ENCODE measurements at regions not wholly inside any gene's neighbourhood (a gene's known extent, or its start where the extent isn't known, plus 50 kb on each side); places are given as distances from the start of the nearest gene placed in this dataset.

- no peaks in the 10 kb centered on the region for H3K79me2 ChIP-seq
- H3K4me2 ChIP-seq = no peak overlapping the region
- TF ChIP-seq EZH2 (IDR thresholded peaks at IDR 0.05; ENCODE audit: borderline replicate concordance) = no peak
- no peak for TF ChIP-seq EZH2phosphoT487 (IDR thresholded peaks at IDR 0.05; ENCODE audit: low read depth, severe bottlenecking, unreplicated experiment)
- peak; percentile 82 for TF ChIP-seq CTCF (IDR thresholded peaks at IDR 0.05; ENCODE audit: poor library complexity)
- no peak overlapping the region for H3K27ac ChIP-seq
- no peaks in the 10 kb centered on the region for H4K20me1 ChIP-seq (ENCODE audit: insufficient read depth, poor library complexity, severe bottlenecking)
- WGBS (ENCODE audit: low lambda C conversion rate, missing lambda C conversion rate) = 41% methylated on average over 7 of the region's 7 CpGs
- H3K9me2 ChIP-seq (replicated peaks; ENCODE audit: insufficient read depth) = no peaks in the 10 kb centered on the region
- H3K4me3 ChIP-seq = no peak overlapping the region
- H2AFZ ChIP-seq = peak overlapping the region; percentile 8
- peaks cover 8% of the 10 kb centered on the region for H3K4me1 ChIP-seq (ENCODE audit: insufficient read depth)
- no peaks in the 10 kb centered on the region for H3K9me3 ChIP-seq (ENCODE audit: low read depth)
- no peaks in the 10 kb centered on the region for H3K36me3 ChIP-seq (replicated peaks; ENCODE audit: insufficient read depth, low read depth)
- DNase-seq (ENCODE audit: low spot score) = peak; percentile 90
- H3K27me3 ChIP-seq = no peaks in the 10 kb centered on the region
Observed at GRCh38 chr18:67104700-67105284, 411.7 kb downstream of the DSEL start.

DNA sequence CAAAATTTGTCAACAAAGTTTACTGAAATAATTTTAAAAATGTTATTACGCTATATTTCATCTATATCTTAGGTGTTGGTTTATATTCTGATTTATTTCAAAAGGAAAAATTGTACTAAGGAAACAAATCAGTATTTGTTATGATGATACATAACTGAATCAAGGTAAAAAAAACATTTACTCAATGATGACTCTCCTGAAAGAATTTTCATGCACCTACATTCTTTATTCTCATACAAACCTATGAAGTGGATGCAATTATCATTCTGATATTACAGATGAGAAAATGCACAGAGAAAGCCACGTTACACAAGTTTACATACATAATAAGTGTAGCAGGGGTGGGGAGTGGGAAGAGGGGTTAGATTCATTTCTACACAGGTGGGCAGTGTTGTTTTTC, 422.4 kb downstream of the DSEL start:
- no peak overlapping the region for H3K27ac ChIP-seq
- H3K9me2 ChIP-seq (replicated peaks; ENCODE audit: insufficient read depth) = no peaks in the 10 kb centered on the region
- H2AFZ ChIP-seq = no peak overlapping the region
- H3K36me3 ChIP-seq (replicated peaks; ENCODE audit: insufficient read depth, low read depth) = no peaks in the 10 kb centered on the region
- DNase-seq (ENCODE audit: low spot score) = no peak
- 83% methylated on average over 2 of the region's 2 CpGs for WGBS (ENCODE audit: low lambda C conversion rate, missing lambda C conversion rate)
- TF ChIP-seq CTCF (IDR thresholded peaks at IDR 0.05; ENCODE audit: poor library complexity) (no peak), EZH2phosphoT487 (IDR thresholded peaks at IDR 0.05; ENCODE audit: low read depth, severe bottlenecking, unreplicated experiment) (no peak), EZH2 (IDR thresholded peaks at IDR 0.05; ENCODE audit: borderline replicate concordance) (no peak)
- no peaks in the 10 kb centered on the region for H3K9me3 ChIP-seq (ENCODE audit: low read depth)
- no peaks in the 10 kb centered on the region for H3K27me3 ChIP-seq
- no peak overlapping the region for H3K4me3 ChIP-seq
- no peak overlapping the region for H3K4me2 ChIP-seq
- H3K4me1 ChIP-seq (ENCODE audit: insufficient read depth) = no peaks in the 10 kb centered on the region
- no peaks in the 10 kb centered on the region for H4K20me1 ChIP-seq (ENCODE audit: insufficient read depth, poor library complexity, severe bottlenecking)
- no peaks in the 10 kb centered on the region for H3K79me2 ChIP-seq

DNA sequence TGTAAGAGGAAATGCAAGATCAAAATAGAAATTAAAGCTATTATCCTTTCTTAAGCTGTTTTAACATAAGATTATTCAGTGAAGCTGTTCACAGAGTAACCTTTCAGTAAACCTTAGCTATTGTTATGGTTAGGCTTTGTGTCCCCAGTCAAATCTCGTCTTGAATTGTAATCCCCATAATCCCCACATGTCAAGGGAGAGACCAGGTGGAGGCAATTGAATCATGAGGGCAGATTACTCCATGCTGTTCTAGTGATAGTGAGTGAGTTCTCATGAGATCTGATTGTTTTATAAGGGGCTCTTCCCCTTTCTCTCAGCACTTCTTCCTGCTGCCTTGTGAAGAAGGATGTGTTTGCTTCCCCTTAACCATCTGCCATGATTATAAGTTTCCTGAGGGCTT, 424.4 kb downstream of the DSEL start:
- DNase-seq (ENCODE audit: low spot score) = no peak
- WGBS (ENCODE audit: low lambda C conversion rate, missing lambda C conversion rate) = 38% methylated on average over 1 of the region's 1 CpG
- Histone ChIP-seq H2AFZ (no peak overlapping the region), H3K9me3 (ENCODE audit: low read depth) (no peaks in the 10 kb centered on the region), H3K27me3 (no peaks in the 10 kb centered on the region), H3K9me2 (replicated peaks; ENCODE audit: insufficient read depth) (no peaks in the 10 kb centered on the region), H3K4me3 (no peak overlapping the region), H3K4me2 (no peak overlapping the region), H3K4me1 (ENCODE audit: insufficient read depth) (no peaks in the 10 kb centered on the region), H3K79me2 (no peaks in the 10 kb centered on the region), H3K27ac (no peak overlapping the region), H4K20me1 (ENCODE audit: insufficient read depth, poor library complexity, severe bottlenecking) (no peaks in the 10 kb centered on the region), H3K36me3 (replicated peaks; ENCODE audit: insufficient read depth, low read depth) (no peaks in the 10 kb centered on the region)
- TF ChIP-seq EZH2phosphoT487 (IDR thresholded peaks at IDR 0.05; ENCODE audit: low read depth, severe bottlenecking, unreplicated experiment) = no peak

- Histone ChIP-seq H3K27ac (no peak overlapping the region), H4K20me1 (ENCODE audit: insufficient read depth, poor library complexity, severe bottlenecking) (no peaks in the 10 kb centered on the region), H3K79me2 (no peaks in the 10 kb centered on the region), H3K27me3 (no peaks in the 10 kb centered on the region), H3K4me3 (no peak overlapping the region), H3K9me2 (replicated peaks; ENCODE audit: insufficient read depth) (no peaks in the 10 kb centered on the region), H3K4me2 (no peak overlapping the region), H3K36me3 (replicated peaks; ENCODE audit: insufficient read depth, low read depth) (no peaks in the 10 kb centered on the region), H2AFZ (no peak overlapping the region), H3K4me1 (ENCODE audit: insufficient read depth) (peaks cover 3% of the 10 kb centered on the region), H3K9me3 (ENCODE audit: low read depth) (no peaks in the 10 kb centered on the region)
- 96% methylated on average over 3 of the region's 3 CpGs for WGBS (ENCODE audit: low lambda C conversion rate, missing lambda C conversion rate)
- TF ChIP-seq EZH2 (IDR thresholded peaks at IDR 0.05; ENCODE audit: borderline replicate concordance) = no peak
- no peak for TF ChIP-seq CTCF (IDR thresholded peaks at IDR 0.05; ENCODE audit: poor library complexity)
- no peak for TF ChIP-seq EZH2phosphoT487 (IDR thresholded peaks at IDR 0.05; ENCODE audit: low read depth, severe bottlenecking, unreplicated experiment)
- no peak for DNase-seq (ENCODE audit: low spot score)
Observed at GRCh38 chr18:67081482-67082211, 434.9 kb downstream of the DSEL start.

Data from hepatocyte (in vitro differentiated cells).